Stomach (tissue), 4 donors: ENCODE measurements at regions not wholly inside any gene's neighbourhood (a gene's known extent, or its start where the extent isn't known, plus 50 kb on each side); places are given as distances from the start of the nearest gene placed in this dataset.

Source experiments
- POLR2A ChIP-seq, 4 donors: fragments of 450-650 bp; IDR thresholded peaks; one replicate each; pipeline ENCODE4 v1.6.1; 2016; ENCODE audit warnings: antibody characterized with exemption in 4 of 4, control low read depth in 2 of 4, mild to moderate bottlenecking in 1 of 4, moderate library complexity in 1 of 4
- POLR2AphosphoS5 ChIP-seq, 3 donors: sonication (generic); formaldehyde crosslinking; IDR thresholded peaks; one replicate each; pipeline ENCODE4 v1.6.1; 2016; ENCODE audit warnings: antibody characterized with exemption in 3 of 3
- TF ChIP-seq, protein P1 (sequence below), 7 experiments: fragments of 450-650 bp in 4 of 7; fragments of 200-600 bp in 3 of 7; sonication (generic) in 3 of 7; IDR thresholded peaks; one replicate each; pipeline ENCODE4 v1.5.1; 2016 to 2019; ENCODE audit warnings: antibody characterized with exemption in 7 of 7, control low read depth in 2 of 7, mild to moderate bottlenecking in 1 of 7

DNA sequence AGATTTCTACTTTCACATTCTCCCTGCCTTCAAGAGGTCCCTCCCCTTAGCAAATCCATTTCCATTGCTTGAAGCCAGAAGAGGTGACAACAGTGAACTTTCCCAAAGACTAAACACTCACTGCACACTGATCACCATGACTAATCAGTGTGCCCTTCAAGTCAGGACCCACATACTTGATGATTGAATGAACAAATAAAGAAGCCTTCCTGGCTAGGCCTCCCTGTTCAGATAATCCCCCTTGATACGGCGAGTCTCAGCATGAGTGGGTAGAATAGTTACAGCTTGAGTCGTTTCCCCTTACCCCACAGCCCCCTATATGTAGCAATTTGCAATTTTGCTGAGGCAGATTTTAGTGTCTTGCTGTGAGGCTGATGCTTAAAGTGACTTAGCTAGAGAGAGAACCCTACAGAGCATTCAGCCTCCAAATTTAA, 102.2 kb downstream of the UNC5CL start:
- TF ChIP-seq, protein P1, sequence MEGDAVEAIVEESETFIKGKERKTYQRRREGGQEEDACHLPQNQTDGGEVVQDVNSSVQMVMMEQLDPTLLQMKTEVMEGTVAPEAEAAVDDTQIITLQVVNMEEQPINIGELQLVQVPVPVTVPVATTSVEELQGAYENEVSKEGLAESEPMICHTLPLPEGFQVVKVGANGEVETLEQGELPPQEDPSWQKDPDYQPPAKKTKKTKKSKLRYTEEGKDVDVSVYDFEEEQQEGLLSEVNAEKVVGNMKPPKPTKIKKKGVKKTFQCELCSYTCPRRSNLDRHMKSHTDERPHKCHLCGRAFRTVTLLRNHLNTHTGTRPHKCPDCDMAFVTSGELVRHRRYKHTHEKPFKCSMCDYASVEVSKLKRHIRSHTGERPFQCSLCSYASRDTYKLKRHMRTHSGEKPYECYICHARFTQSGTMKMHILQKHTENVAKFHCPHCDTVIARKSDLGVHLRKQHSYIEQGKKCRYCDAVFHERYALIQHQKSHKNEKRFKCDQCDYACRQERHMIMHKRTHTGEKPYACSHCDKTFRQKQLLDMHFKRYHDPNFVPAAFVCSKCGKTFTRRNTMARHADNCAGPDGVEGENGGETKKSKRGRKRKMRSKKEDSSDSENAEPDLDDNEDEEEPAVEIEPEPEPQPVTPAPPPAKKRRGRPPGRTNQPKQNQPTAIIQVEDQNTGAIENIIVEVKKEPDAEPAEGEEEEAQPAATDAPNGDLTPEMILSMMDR (IDR thresholded peaks at IDR 0.05) = no peak
- TF ChIP-seq POLR2A (IDR thresholded peaks at IDR 0.05) (no peak), POLR2AphosphoS5 (IDR thresholded peaks at IDR 0.05) (peak in 1 of 3 donors; percentile 83)
